A549 (cell line): ENCODE measurements at regions not wholly inside any gene's neighbourhood (a gene's known extent, or its start where the extent isn't known, plus 50 kb on each side); places are given as distances from the start of the nearest gene placed in this dataset.

Source experiments
- ATAC-seq, 2 experiments: fragments of 200-7000 bp in 1 of 2; fragments of >200 bp in 1 of 2; cut with Nextera tagmentation in 1 of 2; cut with Tn5 transposase in 1 of 2; 3 replicates each; pipeline versions ENCODE4 v1.8.0 to v1.9.1; 2018 to 2020; ENCODE audit warnings: mild to moderate bottlenecking in 1 of 2, moderate library complexity in 1 of 2
- CTCF ChIA-PET: fragments of 300-600 bp; sonication (Branson Sonifier 250); formaldehyde crosslinking; extraction: SDS; loops from one replicate; lab custom pipeline; 2021; ENCODE audit warnings: antibody characterized with exemption, inconsistent platforms; lab: Yijun Ruan, JAX
- POLR2A ChIA-PET: fragments of 350-600 bp; formaldehyde crosslinking; extraction: SDS; loops from one replicate; lab custom pipeline; 2021; ENCODE audit warnings: antibody characterized with exemption, inconsistent platforms; lab: Yijun Ruan, JAX
- DNase-seq, 2 experiments: peaks; one replicate each; pipeline versions ENCODE4 v3.0.0 to v3.0.0-alpha.2; 2011 to 2016; ENCODE audit warnings: low read depth in 1 of 2, low spot score in 1 of 2
- FAIRE-seq: peaks from 2 replicates; lab custom pipeline; 2011; peaks lifted over from hg19 to GRCh38; lab: Jason Lieb, UNC
- H3K27ac ChIP-seq, 2 experiments: fragments of >200 bp; sonication (Bioruptor Twin); formaldehyde crosslinking; 3 replicates each; pipeline ENCODE4 v1.5.1; 2016 to 2017
- H3K4me1 ChIP-seq: fragments of >200 bp; sonication (Bioruptor Twin); formaldehyde crosslinking; 3 replicates; pipeline ENCODE4 v1.6.1; 2016
- H3K4me2 ChIP-seq: fragments of >200 bp; sonication (Bioruptor Twin); formaldehyde crosslinking; 3 replicates; pipeline ENCODE4 v1.6.1; 2016
- H3K4me3 ChIP-seq: fragments of >200 bp; sonication (Bioruptor Twin); formaldehyde crosslinking; 3 replicates; pipeline ENCODE4 v1.5.1; 2016
- H3K9me3 ChIP-seq: fragments of >200 bp; sonication (Bioruptor Twin); formaldehyde crosslinking; 3 replicates; pipeline ENCODE4 v1.6.1; 2016
- BHLHE40 ChIP-seq: IDR thresholded peaks from 2 replicates; pipeline ENCODE4 v1.6.1; 2012; ENCODE audit warnings: low read depth, low read length, inconsistent platforms
- CBX2 ChIP-seq: fragments of 200-600 bp; sonication (generic); IDR thresholded peaks from 2 replicates; pipeline ENCODE4 v1.6.1; 2016; ENCODE audit warnings: low read depth, mild to moderate bottlenecking, borderline replicate concordance
- CEBPB ChIP-seq, 2 experiments: fragments of >200 bp in 1 of 2; sonication (Bioruptor Twin) in 1 of 2; formaldehyde crosslinking in 1 of 2; IDR thresholded peaks; 2 replicates each; pipeline ENCODE4 v1.6.1; 2012 to 2016
- CTCF ChIP-seq: fragments of >200 bp; sonication (Bioruptor Twin); formaldehyde crosslinking; IDR thresholded peaks from 3 replicates; pipeline ENCODE4 v1.5.1; 2016
- E2F6 ChIP-seq: IDR thresholded peaks from 2 replicates; pipeline ENCODE4 v1.6.1; 2012; ENCODE audit warnings: low read depth, borderline replicate concordance
- ELK1 ChIP-seq: fragments of 150-350 bp; IDR thresholded peaks from 2 replicates; pipeline ENCODE4 v1.6.1; 2014; ENCODE audit warnings: low read depth, mild to moderate bottlenecking, low read length
- FOSL2 ChIP-seq, 2 experiments: fragments of 450-650 bp in 1 of 2; fragments of >200 bp in 1 of 2; sonication (Bioruptor Twin) in 1 of 2; formaldehyde crosslinking; IDR thresholded peaks; 2 replicates each; pipeline versions ENCODE4 v1.5.0 to v1.6.1; 2016 to 2020; ENCODE audit warnings: mild to moderate bottlenecking in 1 of 2, moderate library complexity in 1 of 2
- GATA3 ChIP-seq: IDR thresholded peaks from 2 replicates; pipeline ENCODE4 v1.6.1; 2012; ENCODE audit warnings: borderline replicate concordance
- HEYL ChIP-seq: fragments of 250-450 bp; sonication (Bioruptor Pico); IDR thresholded peaks from 2 replicates; pipeline ENCODE4 v1.8.0; 2021; ENCODE audit warnings: mild to moderate bottlenecking, moderate library complexity
- HOXB13 ChIP-seq: fragments of 250-450 bp; sonication (Bioruptor Pico); IDR thresholded peaks from 2 replicates; pipeline ENCODE4 v1.5.0; 2020; ENCODE audit warnings: low read depth, mild to moderate bottlenecking, moderate library complexity
- HOXB5 ChIP-seq: fragments of 250-450 bp; sonication (Bioruptor Pico); IDR thresholded peaks from 2 replicates; pipeline ENCODE4 v1.5.0; 2020; ENCODE audit warnings: mild to moderate bottlenecking, moderate library complexity
- NR3C1 ChIP-seq: fragments of >200 bp; sonication (Bioruptor Twin); formaldehyde crosslinking; IDR thresholded peaks from 3 replicates; pipeline ENCODE4 v1.6.1; 2017
- PBX3 ChIP-seq: IDR thresholded peaks from 2 replicates; pipeline ENCODE4 v1.6.1; 2012
- RAD21 ChIP-seq, 2 experiments: fragments of >200 bp in 1 of 2; sonication (Bioruptor Twin) in 1 of 2; formaldehyde crosslinking in 1 of 2; IDR thresholded peaks in 1 of 2; conservative IDR thresholded peaks in 1 of 2; 2 replicates in 1 of 2; 3 replicates in 1 of 2; pipeline ENCODE4 v1.6.1; 2012 to 2018; ENCODE audit warnings: inconsistent platforms in 1 of 2
- REST ChIP-seq: fragments of 200-600 bp; sonication (generic); IDR thresholded peaks from 2 replicates; pipeline ENCODE4 v1.6.1; 2016; ENCODE audit warnings: antibody characterized with exemption, mild to moderate bottlenecking, moderate library complexity
- ZFP36 ChIP-seq: fragments of 450-650 bp; IDR thresholded peaks from 2 replicates; pipeline ENCODE4 v1.6.1; 2014; ENCODE audit warnings: borderline replicate concordance; ENCODE audit not compliant: partially characterized antibody
- ZNF302 ChIP-seq: fragments of 250-450 bp; sonication (Bioruptor Pico); IDR thresholded peaks from 2 replicates; pipeline ENCODE4 v1.9.0; 2021; ENCODE audit warnings: inconsistent platforms, mild to moderate bottlenecking, moderate library complexity
- WGBS: methylation state at CpG from one replicate; pipeline ENCODE4 v1.1.6; 2017; ENCODE audit errors: missing lambda C conversion rate; 5-methylcytosine and 5-hydroxymethylcytosine counted together
- TF ChIP-seq, protein P1 (sequence below): fragments of >200 bp; sonication (Bioruptor Twin); formaldehyde crosslinking; IDR thresholded peaks from 3 replicates; pipeline ENCODE4 v1.6.1; 2016
- TF ChIP-seq, protein P2 (sequence below): fragments of >200 bp; sonication (Bioruptor Twin); formaldehyde crosslinking; IDR thresholded peaks from 2 replicates; pipeline ENCODE4 v1.6.1; 2016
- TF ChIP-seq, protein P3 (sequence below): fragments of 250-450 bp; sonication (Bioruptor Pico); IDR thresholded peaks from 2 replicates; pipeline ENCODE4 v1.5.0; 2021; ENCODE audit warnings: mild to moderate bottlenecking, moderate library complexity, borderline replicate concordance

- ChIA-PET POLR2A (no interaction called here), CTCF (no interaction called here)
- H3K9me3 ChIP-seq: no peaks in the 10 kb centered on the region
- H3K4me1 ChIP-seq: peaks cover 5% of the 10 kb centered on the region; the same call in 1 of the 3 replicates
- ATAC-seq (no peak), DNase-seq (no peak), FAIRE-seq (no peak)
- no peak for TF ChIP-seq HEYL (CRISPR knock-in tag)
- TF ChIP-seq GATA3: no peak
- TF ChIP-seq RAD21 (conservative IDR thresholded peaks at IDR 0.05 in 1 of 2, IDR thresholded peaks at IDR 0.05 in 1 of 2): no peak
- TF ChIP-seq, protein P1, sequence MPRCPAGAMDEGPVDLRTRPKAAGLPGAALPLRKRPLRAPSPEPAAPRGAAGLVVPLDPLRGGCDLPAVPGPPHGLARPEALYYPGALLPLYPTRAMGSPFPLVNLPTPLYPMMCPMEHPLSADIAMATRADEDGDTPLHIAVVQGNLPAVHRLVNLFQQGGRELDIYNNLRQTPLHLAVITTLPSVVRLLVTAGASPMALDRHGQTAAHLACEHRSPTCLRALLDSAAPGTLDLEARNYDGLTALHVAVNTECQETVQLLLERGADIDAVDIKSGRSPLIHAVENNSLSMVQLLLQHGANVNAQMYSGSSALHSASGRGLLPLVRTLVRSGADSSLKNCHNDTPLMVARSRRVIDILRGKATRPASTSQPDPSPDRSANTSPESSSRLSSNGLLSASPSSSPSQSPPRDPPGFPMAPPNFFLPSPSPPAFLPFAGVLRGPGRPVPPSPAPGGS: no peak
- no peak for TF ChIP-seq NR3C1
- TF ChIP-seq, protein P2, sequence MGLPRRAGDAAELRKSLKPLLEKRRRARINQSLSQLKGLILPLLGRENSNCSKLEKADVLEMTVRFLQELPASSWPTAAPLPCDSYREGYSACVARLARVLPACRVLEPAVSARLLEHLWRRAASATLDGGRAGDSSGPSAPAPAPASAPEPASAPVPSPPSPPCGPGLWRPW: no peak
- TF ChIP-seq, protein P3, sequence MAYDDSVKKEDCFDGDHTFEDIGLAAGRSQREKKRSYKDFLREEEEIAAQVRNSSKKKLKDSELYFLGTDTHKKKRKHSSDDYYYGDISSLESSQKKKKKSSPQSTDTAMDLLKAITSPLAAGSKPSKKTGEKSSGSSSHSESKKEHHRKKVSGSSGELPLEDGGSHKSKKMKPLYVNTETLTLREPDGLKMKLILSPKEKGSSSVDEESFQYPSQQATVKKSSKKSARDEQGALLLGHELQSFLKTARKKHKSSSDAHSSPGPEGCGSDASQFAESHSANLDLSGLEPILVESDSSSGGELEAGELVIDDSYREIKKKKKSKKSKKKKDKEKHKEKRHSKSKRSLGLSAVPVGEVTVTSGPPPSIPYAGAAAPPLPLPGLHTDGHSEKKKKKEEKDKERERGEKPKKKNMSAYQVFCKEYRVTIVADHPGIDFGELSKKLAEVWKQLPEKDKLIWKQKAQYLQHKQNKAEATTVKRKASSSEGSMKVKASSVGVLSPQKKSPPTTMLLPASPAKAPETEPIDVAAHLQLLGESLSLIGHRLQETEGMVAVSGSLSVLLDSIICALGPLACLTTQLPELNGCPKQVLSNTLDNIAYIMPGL: no peak
- no peak for TF ChIP-seq PBX3
- no peak for TF ChIP-seq CTCF
- TF ChIP-seq HOXB13 (CRISPR knock-in tag): no peak
- no peak for TF ChIP-seq ZFP36
- TF ChIP-seq ELK1: no peak
- TF ChIP-seq FOSL2 (IDR thresholded peaks at IDR 0.05): no peak
- TF ChIP-seq FOSL2 (CRISPR knock-in tag; IDR thresholded peaks at IDR 0.05): no peak
- TF ChIP-seq ZNF302 (CRISPR knock-in tag): no peak
- no peak for TF ChIP-seq REST
- no peak for TF ChIP-seq HOXB5 (CRISPR knock-in tag)
- TF ChIP-seq CBX2: no peak
- TF ChIP-seq E2F6: no peak
- no peak for TF ChIP-seq CEBPB (IDR thresholded peaks at IDR 0.05)
- no peak for TF ChIP-seq BHLHE40
- no peak overlapping the region for H3K4me3 ChIP-seq
- H3K27ac ChIP-seq: no peak overlapping the region
- WGBS: 40% methylated on average over 3 of the region's 3 CpGs
- H3K4me2 ChIP-seq: no peak overlapping the region
Measured at GRCh38 chr13:34145061-34145460, 327.1 kb downstream of the RFC3 start.
